Upper lobe of right lung (tissue), 1 donor: ENCODE measurements at regions not wholly inside any gene's neighbourhood (a gene's known extent, or its start where the extent isn't known, plus 50 kb on each side); places are given as distances from the start of the nearest gene placed in this dataset.

Source experiments
- ATAC-seq: fragments of 200-7000 bp; cut with Tn5 transposase; one replicate; pipeline ENCODE4 v1.9.1; 2020; ENCODE audit warnings: mild to moderate bottlenecking, moderate library complexity
- DNase-seq: peaks from one replicate; pipeline ENCODE4 v3.0.0-alpha.2; 2020
- H3K27ac ChIP-seq: fragments of 200-600 bp; one replicate; pipeline ENCODE4 v1.8.0; 2022
- H3K27me3 ChIP-seq: fragments of 200-600 bp; one replicate; pipeline ENCODE4 v1.8.0; 2022; ENCODE audit warnings: mild to moderate bottlenecking
- H3K36me3 ChIP-seq: fragments of 200-600 bp; one replicate; pipeline ENCODE4 v1.8.0; 2022
- H3K4me1 ChIP-seq: fragments of 200-600 bp; one replicate; pipeline ENCODE4 v1.8.0; 2022
- H3K4me3 ChIP-seq: fragments of 200-600 bp; one replicate; pipeline ENCODE4 v1.8.0; 2022; ENCODE audit warnings: mild to moderate bottlenecking
- H3K9me3 ChIP-seq: fragments of 200-600 bp; one replicate; pipeline ENCODE4 v1.8.0; 2022
- intact Hi-C: fragments of 100-400 bp; cut with DNase I; formaldehyde crosslinking; loops from one replicate; pipeline ENCODE4 v1.11.0; 2022
- TF ChIP-seq, protein P1 (sequence below): fragments of 200-600 bp; IDR thresholded peaks from one replicate; pipeline ENCODE4 v1.8.0; 2022; ENCODE audit warnings: antibody characterized with exemption
- donor health status: DM: no; HTN: yes; CAD: no; lungs with severe emphysema.

DNA sequence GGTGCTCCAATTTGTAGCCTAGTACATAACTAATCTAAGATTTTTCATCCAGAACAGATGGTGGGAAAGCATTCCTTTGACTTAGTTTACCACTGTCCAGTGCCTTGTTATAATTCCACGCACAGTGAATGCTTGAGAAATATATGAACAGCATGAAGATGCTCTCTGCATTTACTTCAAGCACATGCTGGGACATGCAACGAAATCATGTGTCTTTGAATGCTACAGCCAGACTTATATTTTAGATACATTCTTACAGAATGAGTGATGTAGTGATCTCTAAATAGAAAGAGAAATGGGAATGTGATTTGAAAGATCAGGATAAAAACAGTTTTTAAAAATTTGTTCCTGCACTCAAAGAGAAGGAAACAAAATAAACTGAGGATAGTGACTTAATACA, 398.3 kb downstream of the FBXO15 start:
- H3K4me3 ChIP-seq, result no peak overlapping the region
- no peak for ATAC-seq
- no peak for DNase-seq
- H3K27ac ChIP-seq, result no peak overlapping the region
- TF ChIP-seq, protein P1, sequence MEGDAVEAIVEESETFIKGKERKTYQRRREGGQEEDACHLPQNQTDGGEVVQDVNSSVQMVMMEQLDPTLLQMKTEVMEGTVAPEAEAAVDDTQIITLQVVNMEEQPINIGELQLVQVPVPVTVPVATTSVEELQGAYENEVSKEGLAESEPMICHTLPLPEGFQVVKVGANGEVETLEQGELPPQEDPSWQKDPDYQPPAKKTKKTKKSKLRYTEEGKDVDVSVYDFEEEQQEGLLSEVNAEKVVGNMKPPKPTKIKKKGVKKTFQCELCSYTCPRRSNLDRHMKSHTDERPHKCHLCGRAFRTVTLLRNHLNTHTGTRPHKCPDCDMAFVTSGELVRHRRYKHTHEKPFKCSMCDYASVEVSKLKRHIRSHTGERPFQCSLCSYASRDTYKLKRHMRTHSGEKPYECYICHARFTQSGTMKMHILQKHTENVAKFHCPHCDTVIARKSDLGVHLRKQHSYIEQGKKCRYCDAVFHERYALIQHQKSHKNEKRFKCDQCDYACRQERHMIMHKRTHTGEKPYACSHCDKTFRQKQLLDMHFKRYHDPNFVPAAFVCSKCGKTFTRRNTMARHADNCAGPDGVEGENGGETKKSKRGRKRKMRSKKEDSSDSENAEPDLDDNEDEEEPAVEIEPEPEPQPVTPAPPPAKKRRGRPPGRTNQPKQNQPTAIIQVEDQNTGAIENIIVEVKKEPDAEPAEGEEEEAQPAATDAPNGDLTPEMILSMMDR, result no peak
- intact Hi-C loops, result no loop called here
- H3K4me1 ChIP-seq, result no peaks in the 10 kb centered on the region
- no peaks in the 10 kb centered on the region for H3K36me3 ChIP-seq
- no peaks in the 10 kb centered on the region for H3K27me3 ChIP-seq
- no peaks in the 10 kb centered on the region for H3K9me3 ChIP-seq

- TF ChIP-seq, protein P1, result no peak
- intact Hi-C loops, result no loop called here
- no peak overlapping the region for H3K27ac ChIP-seq
Observed at GRCh38 chr18:73748731-73749130, 398.9 kb downstream of the FBXO15 start.

GRCh38 chr18:73746101-73746500, 401.5 kb downstream of the FBXO15 start:
- no peaks in the 10 kb centered on the region for H3K4me1 ChIP-seq
- intact Hi-C loops, result no loop called here
- H3K9me3 ChIP-seq, result no peaks in the 10 kb centered on the region
- DNase-seq, result no peak
- no peak overlapping the region for H3K4me3 ChIP-seq
- no peak for ATAC-seq
- H3K36me3 ChIP-seq, result no peaks in the 10 kb centered on the region
- H3K27ac ChIP-seq, result no peak overlapping the region
- TF ChIP-seq, protein P1, result no peak
- no peaks in the 10 kb centered on the region for H3K27me3 ChIP-seq

More at GRCh38 chr18:73748731-73749130, 398.9 kb downstream of the FBXO15 start:
- H3K9me3 ChIP-seq, result no peaks in the 10 kb centered on the region
- no peaks in the 10 kb centered on the region for H3K27me3 ChIP-seq
- H3K4me1 ChIP-seq, result no peaks in the 10 kb centered on the region
- no peak for ATAC-seq
- no peak overlapping the region for H3K4me3 ChIP-seq
- DNase-seq, result no peak
- no peaks in the 10 kb centered on the region for H3K36me3 ChIP-seq

DNA sequence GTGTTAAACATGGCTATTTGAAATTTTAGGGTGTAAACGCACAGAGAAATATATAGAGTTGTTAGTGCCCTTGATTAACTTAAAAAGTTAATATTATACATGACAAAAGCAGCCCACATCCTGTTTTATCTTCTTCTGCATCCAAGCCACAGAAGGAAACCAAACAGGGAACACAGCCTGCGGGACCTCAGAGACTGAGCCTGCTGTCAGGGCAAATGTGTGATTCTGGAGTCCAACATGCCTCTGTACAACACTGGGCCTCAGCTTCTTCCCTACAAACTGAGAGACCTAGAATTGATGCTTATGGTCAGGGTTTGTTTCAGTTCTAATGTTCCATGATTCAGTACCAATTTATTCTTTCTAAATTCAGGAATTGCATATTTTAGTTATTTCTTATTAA, 404.7 kb downstream of the FBXO15 start:
- Histone ChIP-seq H3K27ac (no peak overlapping the region), H3K4me1 (no peaks in the 10 kb centered on the region), H3K36me3 (no peaks in the 10 kb centered on the region), H3K4me3 (no peak overlapping the region), H3K27me3 (no peaks in the 10 kb centered on the region), H3K9me3 (no peaks in the 10 kb centered on the region)
- TF ChIP-seq, protein P1, result no peak
- ATAC-seq (no peak), DNase-seq (no peak)
- intact Hi-C loops, result no loop called here

DNA sequence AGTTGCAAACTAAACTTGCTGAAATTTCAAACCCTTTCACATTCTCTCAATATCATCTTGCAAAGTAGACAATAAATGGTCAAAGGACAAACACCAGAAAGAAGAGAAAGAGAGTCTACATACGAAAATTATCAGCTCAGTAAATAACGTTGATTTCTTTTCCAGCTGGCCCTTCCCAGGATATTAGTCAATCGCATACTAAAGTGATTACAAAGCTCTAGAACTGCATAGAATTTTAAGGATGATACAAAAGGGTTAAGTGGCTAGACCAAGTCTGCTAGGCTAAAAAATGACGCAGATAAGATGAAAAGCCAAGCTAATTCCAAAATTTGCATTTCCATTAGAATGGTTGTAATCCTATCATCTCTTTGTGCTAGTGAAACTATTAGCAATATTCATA, 405.7 kb downstream of the FBXO15 start:
- no peaks in the 10 kb centered on the region for H3K36me3 ChIP-seq
- ATAC-seq (no peak), DNase-seq (no peak)
- no peaks in the 10 kb centered on the region for H3K4me1 ChIP-seq
- H3K9me3 ChIP-seq, result no peaks in the 10 kb centered on the region
- intact Hi-C loops, result no loop called here
- H3K27me3 ChIP-seq, result no peaks in the 10 kb centered on the region
- no peak overlapping the region for H3K4me3 ChIP-seq
- no peak overlapping the region for H3K27ac ChIP-seq
- TF ChIP-seq, protein P1, result no peak

- TF ChIP-seq, protein P1, result no peak
- ATAC-seq, result no peak
Observed at GRCh38 chr18:73739098-73739497, 408.5 kb downstream of the FBXO15 start.

More at GRCh38 chr18:73739098-73739497, 408.5 kb downstream of the FBXO15 start:
- H3K36me3 ChIP-seq, result no peaks in the 10 kb centered on the region
- no peaks in the 10 kb centered on the region for H3K27me3 ChIP-seq
- DNase-seq, result no peak
- H3K27ac ChIP-seq, result no peak overlapping the region
- no peak overlapping the region for H3K4me3 ChIP-seq
- no peaks in the 10 kb centered on the region for H3K4me1 ChIP-seq
- no peaks in the 10 kb centered on the region for H3K9me3 ChIP-seq
- intact Hi-C loops, result no loop called here
